GM12891 (cell line): ENCODE measurements at regions not wholly inside any gene's neighbourhood (a gene's known extent, or its start where the extent isn't known, plus 50 kb on each side); places are given as distances from the start of the nearest gene placed in this dataset.

Source experiments
- POLR2A ChIP-seq: IDR thresholded peaks from 2 replicates; pipeline ENCODE4 v1.6.1; 2011; ENCODE audit warnings: low read depth, low read length, control low read depth
- POU2F2 ChIP-seq: IDR thresholded peaks from 2 replicates; pipeline ENCODE4 v1.6.1; 2011; ENCODE audit warnings: low read depth, mild to moderate bottlenecking, control low read depth, low read length, moderate library complexity
- SPI1 ChIP-seq: IDR thresholded peaks from 2 replicates; pipeline ENCODE4 v1.6.1; 2011; ENCODE audit warnings: low read depth, low read length, control low read depth

DNA sequence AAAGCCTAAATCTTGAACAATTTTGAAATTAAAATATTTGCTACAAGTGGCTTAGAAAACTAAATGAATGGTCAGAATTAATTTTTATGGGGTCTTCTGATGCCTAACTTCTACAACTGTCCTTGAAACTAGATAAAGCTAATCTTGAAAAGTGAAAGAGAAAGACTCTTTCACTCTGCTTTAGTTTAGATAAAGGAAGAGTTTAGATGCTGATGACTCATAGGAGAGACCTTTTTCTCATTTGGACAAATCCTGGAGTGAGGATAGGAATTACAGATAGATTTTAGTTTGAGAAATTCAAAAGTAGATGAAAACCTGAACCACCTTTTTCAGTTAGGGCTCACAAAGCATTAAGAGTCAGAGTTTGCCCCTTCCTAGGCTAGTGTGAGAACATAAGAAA lies 342.3 kb upstream of the GRID2 start:
- no peak for TF ChIP-seq POLR2A
- TF ChIP-seq POU2F2, result no peak
- TF ChIP-seq SPI1, result no peak
